ENCODE measurements at regions not wholly inside any gene's neighbourhood (a gene's known extent, or its start where the extent isn't known, plus 50 kb on each side); places are given as distances from the start of the nearest gene placed in this dataset.
"Not testable (repeated sequence)": the region's sequence is repeated elsewhere in the genome, so short reads cannot be mapped to it uniquely, and the experiment has no call there.

DNA sequence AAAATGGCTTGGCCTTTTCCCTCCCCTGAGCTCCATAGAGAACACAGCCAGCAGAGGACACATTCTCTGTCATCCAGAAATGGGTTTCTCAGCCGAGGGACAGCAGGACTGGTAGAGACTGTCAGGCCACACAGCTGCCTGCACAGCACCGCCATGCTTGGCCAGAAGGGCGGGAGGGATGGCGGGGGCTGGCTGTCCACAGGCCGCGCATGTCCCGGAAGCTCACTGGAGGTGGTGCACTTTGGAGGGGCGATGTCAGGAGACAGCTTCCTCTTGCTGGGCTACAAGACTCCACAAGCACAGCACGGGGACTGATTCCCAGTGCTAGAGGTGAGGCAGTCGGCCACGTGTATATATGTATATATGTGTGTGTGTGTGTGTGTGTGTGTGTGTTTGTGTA, 125.3 kb downstream of the GOLGA6L4 start:
- not testable (repeated sequence) for DNase-seq

DNA sequence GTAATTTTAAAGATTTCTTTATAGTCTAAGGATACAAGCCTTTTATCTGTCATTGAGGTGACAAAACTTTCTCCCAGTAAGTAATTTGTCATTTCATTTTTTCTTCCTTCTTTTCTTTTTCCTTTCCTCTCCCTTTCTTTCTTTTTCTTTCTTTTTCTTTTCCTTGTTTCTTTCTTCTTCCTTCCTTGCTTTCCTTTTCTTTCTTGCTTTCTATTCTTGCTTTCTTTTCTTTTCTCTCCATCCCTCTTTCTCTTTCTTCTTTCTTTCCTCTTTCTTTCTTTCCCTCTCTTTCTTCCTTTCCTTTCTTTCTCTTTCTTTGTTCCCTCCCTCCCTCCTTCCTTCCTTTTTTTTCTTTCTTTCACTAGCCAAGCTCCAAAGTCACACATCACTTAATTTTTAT, 148.8 kb downstream of the GOLGA6L4 start:
- DNase-seq, result not testable (repeated sequence)

DNA sequence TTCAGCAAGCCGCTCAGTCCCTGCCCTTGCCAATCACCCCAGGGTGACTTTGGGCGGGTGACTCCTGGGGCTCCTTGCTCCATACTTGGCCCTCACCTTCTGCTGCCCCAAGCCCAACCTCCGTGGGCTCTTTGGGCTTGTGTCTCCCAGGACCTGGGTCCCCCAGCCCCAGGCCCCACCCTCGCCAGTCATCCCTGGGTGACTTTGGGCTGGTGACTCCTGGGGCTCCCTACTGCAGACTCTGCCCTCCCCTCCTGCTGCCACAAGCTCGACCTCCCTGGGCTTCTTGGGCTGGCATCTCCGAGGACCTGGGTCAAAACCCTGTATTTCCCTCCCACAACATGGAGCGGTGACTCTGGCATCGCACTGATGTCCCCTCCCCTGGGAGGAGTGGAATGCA, 151.5 kb downstream of the GOLGA6L4 start:
- DNase-seq, result no peak

DNA sequence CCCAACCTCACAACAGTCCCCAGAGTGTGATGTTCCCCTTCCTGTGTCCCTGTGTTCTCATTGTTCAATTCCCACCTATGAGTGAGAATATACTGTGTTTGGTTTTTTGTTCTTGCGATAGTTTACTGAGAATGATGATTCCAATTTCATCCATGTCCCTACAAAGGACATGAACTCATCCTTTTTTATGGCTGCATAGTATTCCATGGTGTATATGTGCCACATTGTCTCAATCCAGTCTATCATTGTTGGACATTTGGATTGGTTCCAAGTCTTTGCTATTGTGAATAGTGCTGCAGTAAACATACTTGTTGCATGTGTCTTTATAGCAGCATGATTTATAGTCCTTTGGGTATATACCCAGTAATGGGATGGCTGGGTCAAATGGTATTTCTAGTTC, 152.6 kb downstream of the GOLGA6L4 start:
- DNase-seq, result not testable (repeated sequence)

DNA sequence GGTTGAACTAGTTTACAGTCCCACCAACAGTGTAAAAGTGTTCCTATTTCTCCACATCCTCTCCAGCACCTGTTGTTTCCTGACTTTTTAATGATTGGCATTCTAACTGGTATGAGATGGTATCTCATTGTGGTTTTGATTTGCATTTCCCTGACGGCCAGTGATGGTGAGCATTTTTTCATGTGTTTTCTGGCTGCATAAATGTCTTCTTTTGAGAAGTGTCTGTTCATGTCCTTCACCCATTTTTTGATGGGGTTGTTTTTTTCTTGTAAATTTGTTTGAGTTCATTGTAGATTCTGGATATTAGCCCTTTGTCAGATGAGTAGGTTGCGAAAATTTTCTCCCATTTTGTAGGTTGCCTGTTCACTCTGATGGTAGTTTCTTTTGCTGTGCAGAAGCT, 153.1 kb downstream of the GOLGA6L4 start:
- not testable (repeated sequence) for DNase-seq

DNA sequence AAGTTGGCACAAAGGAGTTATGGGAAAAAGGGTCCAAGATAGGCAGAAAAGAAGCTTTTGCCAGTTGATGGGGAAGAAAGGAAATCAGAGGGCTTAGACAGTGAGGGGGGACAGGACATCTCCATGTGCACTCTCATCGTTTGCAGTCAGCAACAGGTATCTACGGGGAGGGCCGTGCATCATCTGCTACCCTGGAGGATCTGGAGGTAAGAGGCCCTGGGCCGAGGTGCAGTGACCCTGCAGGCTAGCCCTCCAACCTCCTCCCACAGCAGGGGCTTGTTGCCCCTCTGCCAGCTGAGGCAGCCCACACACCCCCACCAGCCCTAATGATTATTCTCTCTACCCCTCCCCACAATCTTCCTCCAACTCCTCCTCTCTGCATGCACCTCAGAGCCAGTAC, 154.8 kb downstream of the GOLGA6L4 start:
- DNase-seq, result not testable (repeated sequence)

DNA sequence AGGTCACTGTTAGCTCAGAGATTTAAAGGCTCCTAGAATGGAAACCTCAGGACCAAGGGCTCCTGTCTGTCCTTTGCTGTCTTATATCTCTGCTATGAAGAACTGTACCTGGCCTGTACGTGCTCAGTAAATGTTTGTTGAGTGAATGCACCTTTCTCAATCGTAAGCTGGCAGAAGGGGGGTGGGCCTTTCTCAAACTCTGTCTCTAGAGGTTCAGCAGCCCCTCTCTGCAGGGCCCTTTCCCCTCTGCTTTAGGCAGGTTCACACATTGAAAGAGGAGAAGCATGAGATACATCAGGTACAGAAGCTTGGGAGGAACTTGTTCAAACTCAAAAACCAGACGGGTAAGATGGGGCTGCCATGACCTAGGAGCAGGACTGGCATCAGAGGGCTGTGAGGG, 155.6 kb downstream of the GOLGA6L4 start:
- no peak for DNase-seq

DNA sequence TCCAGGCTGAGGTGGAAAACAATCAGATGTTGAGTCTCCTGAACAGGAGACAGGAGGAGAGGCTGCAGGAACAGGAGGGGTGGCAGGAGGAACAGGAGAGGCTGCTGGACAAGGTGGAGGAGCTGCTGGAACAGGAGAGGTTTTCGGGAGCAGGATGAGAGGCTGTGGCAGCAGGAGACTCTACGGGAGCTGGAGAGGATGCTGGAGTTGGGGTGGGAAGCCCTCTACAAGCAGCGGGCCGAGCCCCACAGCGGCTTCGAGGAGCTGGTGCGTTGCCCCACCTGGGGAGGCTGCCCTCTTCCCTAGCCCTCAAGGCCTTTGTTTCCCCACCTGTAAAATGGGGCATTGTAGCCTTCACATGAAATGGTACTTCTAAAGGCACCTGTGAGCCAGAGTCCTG, 156.4 kb downstream of the GOLGA6L4 start:
- DNase-seq, result not testable (repeated sequence)

DNA sequence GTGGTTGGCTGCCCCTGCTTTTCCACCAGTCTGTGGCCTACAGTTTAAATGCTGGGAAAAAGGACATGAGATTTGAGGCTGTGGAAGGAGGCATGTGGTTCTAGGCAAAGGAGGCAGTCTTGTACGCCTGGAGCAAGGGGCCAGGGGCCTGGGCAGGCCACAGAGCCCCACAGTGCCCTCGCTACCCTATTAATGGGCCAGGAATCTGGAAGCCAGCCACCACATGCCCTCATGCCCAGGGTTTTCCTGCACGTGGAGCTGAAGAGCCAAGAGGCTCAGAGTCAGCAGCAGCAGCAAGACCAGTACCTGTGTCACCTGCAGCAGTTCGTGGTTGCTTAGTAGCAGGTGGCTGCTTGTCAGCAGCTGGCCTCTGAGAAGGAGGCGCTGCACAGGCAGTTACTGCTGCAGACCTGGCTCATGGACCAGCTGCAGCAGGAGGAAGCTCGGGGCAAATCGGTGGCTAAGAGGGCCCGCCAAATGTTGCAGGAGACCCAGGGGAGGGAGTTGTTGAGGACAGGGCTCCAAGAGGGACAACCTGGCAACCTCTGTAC, 157.9 kb downstream of the GOLGA6L4 start:
- DNase-seq, result not testable (repeated sequence)

DNA sequence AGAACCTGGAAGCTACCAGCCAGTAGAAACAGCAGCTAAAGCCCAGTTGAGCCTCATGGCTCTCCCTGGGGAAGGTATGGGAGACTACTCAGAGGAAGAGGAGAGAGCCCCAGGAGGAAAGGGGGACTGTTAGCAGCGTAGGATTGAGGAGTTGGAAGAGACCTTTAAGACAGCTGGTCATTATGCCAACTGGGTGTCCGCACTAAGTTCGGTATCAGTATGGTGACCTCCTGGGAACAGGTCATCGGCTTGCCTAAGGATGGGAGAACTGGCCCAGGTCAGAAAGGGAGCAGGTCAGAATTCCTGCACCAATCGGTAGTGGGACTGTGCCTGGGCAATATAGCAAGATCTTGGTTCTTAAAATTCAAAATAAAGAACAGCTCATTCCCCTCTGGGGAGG, 158.4 kb downstream of the GOLGA6L4 start:
- DNase-seq, result not testable (repeated sequence)

DNA sequence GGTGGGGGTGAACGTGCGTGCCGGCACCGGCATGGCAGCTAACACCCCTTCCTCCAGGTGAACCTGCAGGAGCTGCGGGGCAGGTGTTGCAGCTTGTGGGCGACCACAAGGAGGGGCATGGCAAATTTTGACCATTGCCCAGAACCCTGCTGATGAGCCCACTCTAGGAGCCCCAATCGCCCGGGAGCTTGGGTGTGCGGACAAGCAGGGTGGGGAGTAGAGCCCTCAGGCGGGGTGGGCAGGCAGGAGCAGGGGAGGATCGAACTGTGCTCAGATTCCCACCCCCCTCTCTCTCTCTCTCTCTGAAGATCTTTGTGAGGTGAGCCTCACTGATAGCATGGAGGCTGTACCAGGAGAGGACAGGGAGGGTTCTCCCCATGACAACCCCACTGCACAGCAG, 159.8 kb downstream of the GOLGA6L4 start:
- not testable (repeated sequence) for DNase-seq

DNA sequence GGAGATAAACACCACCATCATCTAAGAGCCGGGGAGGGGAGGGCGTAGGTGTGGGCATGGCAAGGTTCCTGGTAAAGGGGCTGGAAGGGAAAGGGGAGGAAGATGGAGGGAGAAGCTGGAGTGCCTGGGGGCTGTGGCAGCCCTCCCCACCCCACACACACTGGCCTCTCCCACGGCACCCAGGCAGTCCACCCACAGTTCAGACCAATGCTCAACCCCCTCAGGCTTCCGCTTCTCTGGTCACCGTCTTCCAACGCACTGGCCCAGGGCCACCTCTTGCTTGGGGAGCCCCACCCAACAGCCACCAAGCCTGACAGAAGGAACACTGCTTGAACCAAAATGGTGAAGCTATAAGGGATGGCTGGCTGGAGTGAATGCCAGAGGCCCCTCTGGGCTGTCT, 160.3 kb downstream of the GOLGA6L4 start:
- not testable (repeated sequence) for DNase-seq

DNA sequence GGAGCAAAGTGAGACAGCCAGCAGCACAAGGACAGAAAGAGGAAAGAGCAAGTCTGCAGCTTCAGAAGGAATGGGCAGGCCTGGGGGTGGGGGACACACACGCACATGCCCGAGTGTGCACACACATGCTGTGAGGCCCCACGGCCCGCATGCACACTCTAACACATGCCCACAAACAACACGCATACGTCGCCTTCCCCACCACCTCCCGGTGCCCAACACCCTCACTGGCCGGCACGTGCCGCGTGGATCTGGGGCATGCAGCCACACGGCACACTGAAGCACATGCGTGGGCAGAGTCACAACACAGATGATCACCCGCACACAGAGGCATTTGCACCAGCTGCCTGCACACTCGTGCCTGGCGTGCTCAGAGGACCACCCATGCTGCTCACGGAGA, 161.5 kb downstream of the GOLGA6L4 start:
- DNase-seq, result not testable (repeated sequence)

DNA sequence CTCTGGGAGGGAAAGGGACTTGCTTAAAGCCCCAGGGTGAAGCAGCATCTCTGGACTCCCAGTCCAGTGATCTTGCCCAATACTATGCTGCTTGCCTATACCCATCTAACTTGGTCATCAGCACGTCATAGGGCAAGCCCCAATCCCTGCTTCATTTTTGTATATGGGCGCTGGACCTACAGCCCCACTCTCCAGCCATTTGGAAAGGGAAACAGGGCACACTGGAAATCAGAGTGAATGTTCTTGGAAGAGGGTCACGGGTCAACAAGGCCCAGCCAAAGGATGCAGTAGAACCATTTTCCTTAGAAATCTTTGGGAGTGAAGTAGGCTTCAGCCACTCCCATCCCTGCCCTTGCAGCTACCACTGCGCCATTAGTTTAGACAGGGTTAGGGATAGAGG, 162.5 kb downstream of the GOLGA6L4 start:
- DNase-seq, result not testable (repeated sequence)

DNA sequence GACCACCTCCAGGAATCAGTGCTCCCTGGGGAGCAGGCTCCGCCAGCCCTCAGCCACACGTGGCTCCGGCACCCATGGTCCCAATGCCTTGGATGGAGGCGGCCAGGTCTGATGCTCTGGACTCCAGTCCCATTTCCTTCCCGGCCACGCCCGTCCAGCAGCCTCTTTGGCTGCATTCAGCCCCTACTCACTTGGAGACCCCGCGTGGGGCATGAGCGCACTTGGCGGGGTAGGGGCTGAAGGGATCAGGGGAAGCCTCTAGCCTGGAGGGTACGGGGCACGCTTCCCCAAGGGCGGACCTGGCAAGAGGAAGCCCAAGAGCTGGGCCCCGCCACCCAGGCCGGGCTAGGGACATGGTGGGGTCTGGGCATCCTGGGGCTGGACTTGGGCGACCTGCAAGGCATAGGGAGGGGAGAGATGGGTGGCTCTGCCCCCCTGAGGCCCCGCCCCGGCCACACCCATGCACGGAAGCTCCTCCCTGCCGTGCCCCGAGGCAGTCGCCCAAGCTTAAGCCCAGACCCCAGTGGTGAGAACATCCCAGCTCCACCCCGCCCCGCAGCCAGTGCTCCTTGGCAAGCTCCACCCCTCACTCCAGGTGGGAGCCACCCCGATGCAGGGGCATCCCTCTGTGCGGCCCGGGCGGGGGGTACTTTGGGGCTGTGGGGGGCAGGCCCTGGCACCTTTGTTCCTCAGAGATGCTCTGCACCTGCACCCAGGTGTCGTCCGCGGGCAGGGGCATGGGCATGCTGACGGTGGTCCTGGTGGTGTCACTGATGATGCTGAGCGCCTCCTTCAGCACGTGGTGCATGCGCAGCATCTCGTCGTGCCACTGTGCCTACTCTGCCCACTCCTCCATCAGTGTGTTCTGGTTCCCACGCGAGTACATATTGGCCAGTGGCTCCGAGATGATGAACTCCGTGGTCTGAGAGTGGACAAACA, 163.5 kb downstream of the GOLGA6L4 start:
- DNase-seq, result no peak

DNA sequence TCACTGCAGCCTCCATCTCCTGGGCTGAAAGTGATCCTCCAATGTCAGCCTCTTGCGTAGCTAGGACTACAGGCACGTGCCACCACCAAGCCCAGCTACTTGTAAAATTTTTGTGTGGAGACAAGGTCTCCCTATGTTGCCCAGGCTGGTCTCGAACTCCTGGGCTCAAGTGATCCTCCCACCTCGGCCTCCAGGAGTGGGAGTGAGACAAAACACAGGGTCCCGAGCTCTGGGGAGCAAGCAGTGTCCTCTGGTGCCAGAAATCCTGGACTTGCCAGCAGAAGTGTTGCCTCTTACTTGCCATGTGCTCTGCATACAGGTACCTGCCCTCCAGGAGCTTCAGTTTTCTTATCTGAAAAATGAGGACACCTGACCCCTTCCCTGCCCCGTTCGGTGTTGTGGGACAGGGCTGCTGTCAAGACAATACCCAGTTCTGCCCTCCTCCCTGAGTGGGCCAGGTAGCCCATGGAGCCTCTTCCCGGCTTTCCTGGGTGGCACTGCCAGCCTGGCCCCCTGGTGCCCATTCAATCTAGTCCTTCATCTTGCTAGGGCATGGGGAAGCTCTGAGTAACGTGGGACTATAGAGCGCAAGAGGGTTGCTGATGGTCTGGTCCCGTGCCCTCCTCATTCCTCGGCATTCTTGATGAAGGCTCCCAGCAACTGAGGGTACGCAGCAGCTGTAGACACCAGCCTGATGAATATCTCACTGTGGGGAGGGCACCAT, 164.6 kb downstream of the GOLGA6L4 start:
- DNase-seq, result no peak

DNA sequence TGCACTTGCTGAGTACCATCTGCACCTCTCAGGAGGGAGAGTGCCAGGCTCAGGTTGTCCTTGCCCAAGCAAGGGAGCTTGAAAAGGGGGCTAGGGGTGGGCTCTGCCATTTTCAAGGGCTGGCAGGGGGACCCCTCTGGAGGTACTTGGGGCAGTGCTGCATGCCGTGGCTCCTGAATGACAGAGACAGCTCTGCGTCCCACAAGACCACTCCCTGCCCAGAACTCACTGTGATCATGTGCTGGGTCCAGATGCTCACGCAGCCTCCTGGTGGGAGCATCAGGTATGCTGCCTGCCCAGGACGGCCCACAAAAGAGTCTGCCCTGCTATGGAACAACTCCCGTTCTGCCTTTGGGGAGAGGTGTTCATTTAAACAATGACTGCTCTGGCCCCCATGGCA, 165.2 kb downstream of the GOLGA6L4 start:
- DNase-seq, result no peak

DNA sequence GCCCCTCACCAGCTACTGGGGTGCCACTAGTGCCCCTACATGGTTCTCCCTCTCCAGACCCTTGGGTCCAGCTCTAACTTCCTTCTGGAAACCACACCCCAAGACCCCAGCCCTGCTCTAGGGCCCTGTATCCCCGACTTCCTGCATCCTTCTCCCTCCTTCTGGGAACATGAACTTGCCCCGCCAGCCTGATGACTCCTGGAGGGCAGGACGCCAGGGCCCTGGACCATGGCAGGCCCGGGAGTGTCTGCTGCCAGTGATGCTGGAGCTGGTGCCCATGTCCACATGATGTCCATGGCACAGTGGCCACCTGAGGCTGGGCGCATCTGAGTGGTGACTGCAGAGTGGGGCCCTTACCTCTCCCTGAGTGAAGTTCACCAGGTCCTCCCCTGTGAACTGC, 165.9 kb downstream of the GOLGA6L4 start:
- DNase-seq, result not testable (repeated sequence)

DNA sequence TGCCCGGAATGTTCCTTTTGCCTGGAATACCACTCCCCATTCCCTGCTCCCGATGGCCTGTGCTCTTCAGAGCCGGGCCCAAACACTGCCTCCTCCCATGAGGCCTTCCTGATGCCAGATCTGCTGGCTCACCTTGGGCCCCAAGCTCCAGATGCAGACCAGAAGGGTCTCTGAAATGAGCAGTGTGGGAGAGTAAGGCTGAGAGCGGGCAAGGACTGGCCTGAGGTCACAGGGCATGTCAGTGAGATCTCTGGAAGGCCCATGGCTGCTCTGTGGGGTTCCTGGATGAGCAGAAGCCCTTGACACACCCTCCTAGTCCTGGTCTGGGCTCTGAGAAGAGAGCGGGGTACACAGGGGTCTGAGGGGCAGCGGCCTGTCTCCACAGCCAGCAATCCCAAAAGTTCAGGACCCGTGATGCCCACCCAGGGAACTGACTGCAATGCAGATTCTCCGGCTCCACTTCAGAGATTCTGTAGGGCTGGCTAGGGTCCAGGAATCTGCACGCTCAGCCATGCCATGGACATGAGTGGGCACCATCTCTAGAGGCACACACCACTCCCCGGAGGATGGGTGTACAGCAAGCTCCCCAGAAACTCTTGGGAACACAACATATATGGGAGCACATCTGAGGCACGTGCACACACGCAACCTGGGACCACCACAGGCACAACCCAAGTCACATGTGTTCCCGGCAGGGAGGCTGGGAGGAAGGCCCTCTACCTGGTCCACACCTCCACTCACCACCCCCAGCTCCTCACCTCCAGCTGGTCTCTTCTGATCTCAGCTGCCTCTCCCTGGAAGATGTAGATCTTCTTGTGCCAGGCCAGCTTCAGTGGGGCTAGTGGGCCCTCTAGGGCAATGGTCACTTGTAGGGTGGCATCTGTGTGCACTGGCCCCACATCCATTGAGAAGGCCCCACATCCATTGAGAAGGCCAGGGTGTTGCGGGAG, 166.6 kb downstream of the GOLGA6L4 start:
- DNase-seq, result not testable (repeated sequence)

DNA sequence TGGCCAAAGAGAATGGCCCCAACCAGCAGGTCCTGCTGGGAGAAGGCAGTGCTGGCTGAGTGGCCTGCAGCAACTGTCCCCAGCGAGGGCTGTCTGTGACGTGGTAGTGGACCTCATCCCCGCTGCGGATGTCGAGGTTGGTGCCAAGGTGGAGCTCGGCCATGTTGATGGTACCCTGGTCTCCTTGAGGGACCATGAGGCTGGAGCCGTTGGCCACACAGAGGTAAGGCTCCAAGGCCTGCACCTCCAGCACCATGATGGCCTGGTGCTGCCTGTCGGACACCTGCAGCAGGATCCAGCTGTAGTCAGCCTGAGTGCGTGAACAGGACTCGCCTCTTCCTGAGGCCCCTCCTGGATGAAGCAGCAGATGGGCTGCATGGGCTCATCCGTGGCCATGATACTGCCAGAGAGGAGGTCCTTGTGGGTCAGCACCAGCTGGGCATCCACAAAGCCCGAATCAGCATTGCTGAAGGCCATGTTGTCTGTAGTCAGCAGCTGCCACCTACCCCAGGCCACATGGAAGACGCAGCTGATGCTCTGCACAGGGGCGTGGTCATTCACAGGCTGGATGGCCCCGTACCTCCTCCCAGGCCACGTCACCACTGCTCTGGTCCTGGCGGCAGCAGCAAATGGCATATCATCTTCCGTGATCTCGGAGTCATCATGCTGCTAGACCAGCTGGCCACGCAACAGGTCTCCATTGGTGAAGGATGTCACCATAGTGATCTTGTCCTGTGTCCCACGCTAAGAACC, 167.5 kb downstream of the GOLGA6L4 start:
- DNase-seq, result no peak

DNA sequence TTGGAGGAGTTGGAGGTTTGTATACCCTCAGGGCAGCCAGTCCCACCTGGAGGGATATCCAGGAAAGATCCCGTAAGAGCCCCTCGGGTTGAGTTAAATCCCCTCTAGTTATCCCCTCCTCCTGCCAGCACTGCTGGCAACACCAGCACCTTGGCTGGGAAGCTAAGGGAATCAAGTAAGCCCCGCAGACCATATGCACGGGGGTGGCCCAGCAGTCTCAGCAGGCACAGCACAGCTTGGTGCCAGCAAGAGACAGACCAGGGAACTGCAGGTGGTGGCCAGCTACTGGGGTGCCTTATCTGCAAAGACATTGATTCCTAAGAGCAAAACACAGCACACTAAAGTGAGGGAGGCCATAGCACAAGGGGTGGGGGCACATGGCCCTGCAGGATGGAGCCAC, 173.8 kb downstream of the GOLGA6L4 start:
- DNase-seq, result not testable (repeated sequence)

Measured in hematopoietic multipotent progenitor cell treated with erythropoietin and hydrocortisone succinate and interleukin-3 and kit ligand, for 8 days (in vitro differentiated cells).